ENCODE measurements at regions not wholly inside any gene's neighbourhood (a gene's known extent, or its start where the extent isn't known, plus 50 kb on each side); places are given as distances from the start of the nearest gene placed in this dataset.

DNA sequence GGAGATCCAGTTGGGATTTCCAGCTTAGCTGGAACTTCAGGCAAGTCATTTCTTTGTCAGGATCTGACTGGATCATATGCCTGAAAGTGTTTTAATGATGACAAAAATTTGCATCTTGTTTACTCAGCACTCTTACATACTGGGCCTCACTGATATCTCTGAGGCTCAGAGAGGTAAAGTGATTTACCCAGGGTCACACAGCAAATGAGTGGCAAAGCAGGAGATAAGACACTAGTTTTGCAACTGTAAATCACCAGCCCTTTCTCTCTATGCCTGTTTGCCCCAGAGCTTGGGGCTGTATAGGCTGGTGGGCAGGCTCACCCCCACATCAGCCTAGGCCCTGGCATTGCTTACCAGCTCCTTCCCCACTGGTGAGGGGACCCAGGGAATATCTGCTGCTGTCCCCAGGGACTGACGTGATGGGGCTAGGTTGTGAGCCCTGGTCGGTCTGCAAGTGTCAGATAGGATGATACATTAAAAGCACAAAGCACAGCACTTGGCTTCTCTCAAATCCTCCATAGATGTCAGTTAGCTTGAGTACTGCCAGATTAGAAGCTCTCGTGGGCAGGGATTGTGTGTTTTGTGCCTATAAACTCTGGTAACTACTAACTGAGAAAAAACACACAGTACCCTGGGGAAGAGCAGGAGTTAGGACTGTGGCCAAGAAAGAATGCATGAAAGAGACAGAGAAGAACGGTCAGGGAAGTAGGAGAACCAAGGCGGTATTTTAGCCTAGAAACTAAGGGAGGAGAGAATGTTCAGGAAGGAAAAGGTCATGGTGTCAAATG lies 165.4 kb downstream of the COPRS start:
- no peaks in the 10 kb centered on the region for H3K9me3 ChIP-seq (ENCODE audit: control insufficient read depth, insufficient read depth, low read length)
- H3K36me3 ChIP-seq (ENCODE audit: control insufficient read depth, insufficient read depth, low read length) = no peaks in the 10 kb centered on the region
- H3K27ac ChIP-seq (ENCODE audit: low read depth, low read length) = no peak overlapping the region
- H3K4me1 ChIP-seq (ENCODE audit: control insufficient read depth, insufficient read depth, low read length) = no peaks in the 10 kb centered on the region
- H3K9ac ChIP-seq (ENCODE audit: low read depth, low read length) = no peak overlapping the region
- no peak overlapping the region for H3K4me3 ChIP-seq (ENCODE audit: low read depth, low read length)
- no peaks in the 10 kb centered on the region for H3K27me3 ChIP-seq (ENCODE audit: control insufficient read depth, insufficient read depth, low read length)

DNA sequence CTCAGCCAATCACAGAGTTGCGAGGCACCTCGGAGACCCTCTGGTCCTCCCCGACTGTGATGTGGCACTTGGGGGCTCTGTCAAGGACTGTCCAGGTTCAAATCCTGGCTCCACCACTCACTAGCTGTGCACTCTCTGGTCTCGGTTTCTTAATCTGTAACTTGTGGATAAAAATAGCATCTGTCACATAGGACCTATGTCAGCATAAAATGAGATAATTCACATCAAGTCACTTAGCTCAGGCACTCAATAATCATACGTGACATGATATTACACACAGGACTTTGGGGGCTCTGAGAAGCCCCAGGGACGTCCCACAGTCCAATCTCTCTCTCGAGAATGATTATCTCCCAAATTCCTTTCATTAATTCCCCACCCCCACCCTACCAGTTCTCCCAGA lies 166.4 kb downstream of the COPRS start:
- Histone ChIP-seq H3K4me3 (ENCODE audit: low read depth, low read length) (no peak overlapping the region), H3K4me1 (ENCODE audit: control insufficient read depth, insufficient read depth, low read length) (no peaks in the 10 kb centered on the region), H3K9me3 (ENCODE audit: control insufficient read depth, insufficient read depth, low read length) (no peaks in the 10 kb centered on the region), H3K27me3 (ENCODE audit: control insufficient read depth, insufficient read depth, low read length) (no peaks in the 10 kb centered on the region), H3K9ac (ENCODE audit: low read depth, low read length) (no peak overlapping the region), H3K36me3 (ENCODE audit: control insufficient read depth, insufficient read depth, low read length) (no peaks in the 10 kb centered on the region), H3K27ac (ENCODE audit: low read depth, low read length) (no peak overlapping the region)

DNA sequence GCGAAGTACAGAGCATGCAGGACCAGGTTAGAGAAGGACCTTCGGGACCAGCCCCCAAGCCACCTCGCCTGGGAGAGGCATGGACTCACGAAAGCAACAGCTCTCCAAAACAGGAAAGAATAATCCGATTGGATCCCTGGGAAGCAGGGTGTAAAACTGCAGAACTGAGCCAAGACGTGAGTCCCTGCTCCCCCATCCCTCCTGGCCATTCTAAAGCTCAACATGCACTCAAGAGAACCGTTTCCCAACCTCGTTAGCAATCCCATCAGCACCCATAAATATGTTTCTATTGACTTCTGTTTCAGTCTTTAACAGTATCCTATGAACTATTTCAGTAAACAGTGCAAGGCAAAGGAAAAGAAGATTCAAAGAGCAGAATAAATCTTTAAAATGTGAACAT lies 167.0 kb downstream of the COPRS start:
- no peaks in the 10 kb centered on the region for H3K4me1 ChIP-seq (ENCODE audit: control insufficient read depth, insufficient read depth, low read length)
- no peaks in the 10 kb centered on the region for H3K36me3 ChIP-seq (ENCODE audit: control insufficient read depth, insufficient read depth, low read length)
- H3K27ac ChIP-seq (ENCODE audit: low read depth, low read length) = no peak overlapping the region
- no peaks in the 10 kb centered on the region for H3K9me3 ChIP-seq (ENCODE audit: control insufficient read depth, insufficient read depth, low read length)
- H3K9ac ChIP-seq (ENCODE audit: low read depth, low read length) = no peak overlapping the region
- H3K4me3 ChIP-seq (ENCODE audit: low read depth, low read length) = no peak overlapping the region
- H3K27me3 ChIP-seq (ENCODE audit: control insufficient read depth, insufficient read depth, low read length) = no peaks in the 10 kb centered on the region

DNA sequence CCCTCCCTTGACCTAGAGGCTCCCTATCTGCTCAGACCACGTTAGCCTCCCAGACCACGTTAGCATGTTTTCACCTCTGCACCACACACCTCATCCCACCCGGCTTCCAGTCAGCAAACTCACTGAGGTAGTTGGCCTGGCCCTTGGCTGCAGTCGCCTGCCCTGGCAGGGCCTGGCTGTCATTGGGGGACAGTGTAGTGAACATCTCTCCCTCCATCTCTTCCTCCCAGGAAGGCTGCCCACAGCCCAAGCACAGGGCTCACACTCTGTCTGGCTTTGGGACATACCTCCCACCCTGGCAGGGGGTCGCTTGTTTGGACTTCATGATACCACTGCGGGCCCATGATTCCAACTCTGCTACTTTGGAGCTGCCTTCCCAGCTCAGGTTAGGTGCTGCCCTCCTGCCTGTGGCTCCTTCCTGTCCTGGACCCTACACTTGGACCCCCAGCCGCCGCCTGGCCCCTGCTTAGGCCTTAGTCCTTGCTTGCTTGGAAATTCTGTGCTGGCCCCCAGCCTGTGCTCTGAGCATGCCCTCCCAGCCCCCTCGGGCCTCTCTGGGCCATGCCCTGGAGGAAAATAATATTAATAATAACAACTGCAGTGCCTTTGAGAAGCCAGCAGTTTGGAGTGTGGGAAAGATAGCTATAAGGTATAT lies 167.7 kb downstream of the COPRS start:
- Histone ChIP-seq H3K36me3 (ENCODE audit: control insufficient read depth, insufficient read depth, low read length) (no peaks in the 10 kb centered on the region), H3K9ac (ENCODE audit: low read depth, low read length) (no peak overlapping the region), H3K9me3 (ENCODE audit: control insufficient read depth, insufficient read depth, low read length) (no peaks in the 10 kb centered on the region), H3K27ac (ENCODE audit: low read depth, low read length) (no peak overlapping the region), H3K4me3 (ENCODE audit: low read depth, low read length) (no peak overlapping the region), H3K27me3 (ENCODE audit: control insufficient read depth, insufficient read depth, low read length) (no peaks in the 10 kb centered on the region), H3K4me1 (ENCODE audit: control insufficient read depth, insufficient read depth, low read length) (no peaks in the 10 kb centered on the region)

DNA sequence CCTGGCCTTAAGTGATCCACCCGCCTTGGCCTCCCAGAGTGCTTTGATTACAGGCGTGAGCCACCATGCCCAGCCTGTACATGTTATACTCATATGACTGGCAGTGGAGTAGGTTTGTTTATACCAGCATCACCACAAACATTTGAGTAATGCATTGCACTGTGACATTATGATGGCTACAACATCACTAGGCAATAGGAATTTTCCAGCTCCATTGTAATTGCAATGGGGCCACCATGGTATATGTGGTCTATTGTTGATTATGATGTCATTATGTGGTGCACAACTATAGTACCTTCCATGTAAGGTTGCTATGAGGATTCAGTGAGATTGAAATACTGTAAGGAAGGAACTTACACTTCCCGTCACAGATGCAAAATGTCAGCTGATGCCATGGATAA lies 168.9 kb downstream of the COPRS start:
- H3K9me3 ChIP-seq (ENCODE audit: control insufficient read depth, insufficient read depth, low read length) = no peaks in the 10 kb centered on the region

DNA sequence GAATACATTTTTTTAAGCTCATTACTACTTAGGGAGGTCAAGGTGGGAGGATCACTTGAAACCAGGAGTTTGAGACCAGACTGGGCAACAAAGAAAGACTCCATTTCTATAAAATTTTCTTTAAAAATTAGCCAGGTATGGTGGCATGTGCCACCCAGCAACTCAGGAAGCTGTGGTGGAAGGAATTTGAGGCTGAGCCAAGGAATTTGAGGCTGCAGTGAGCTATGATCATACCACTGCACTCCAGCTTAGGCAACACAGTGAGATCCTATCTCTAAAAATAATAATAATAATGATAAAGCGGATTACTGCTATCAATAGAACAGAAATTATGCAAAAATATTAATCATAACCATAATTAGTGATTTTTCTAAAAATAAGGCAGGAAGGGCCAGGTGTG lies 170.3 kb downstream of the COPRS start:
- no peaks in the 10 kb centered on the region for H3K36me3 ChIP-seq (ENCODE audit: control insufficient read depth, insufficient read depth, low read length)

More for the DNA sequence above, 168.9 kb downstream of the COPRS start:
- no peak overlapping the region for H3K4me3 ChIP-seq (ENCODE audit: low read depth, low read length)
- H3K9ac ChIP-seq (ENCODE audit: low read depth, low read length) = no peak overlapping the region
- no peaks in the 10 kb centered on the region for H3K4me1 ChIP-seq (ENCODE audit: control insufficient read depth, insufficient read depth, low read length)
- H3K27ac ChIP-seq (ENCODE audit: low read depth, low read length) = no peak overlapping the region
- H3K27me3 ChIP-seq (ENCODE audit: control insufficient read depth, insufficient read depth, low read length) = no peaks in the 10 kb centered on the region
- no peaks in the 10 kb centered on the region for H3K36me3 ChIP-seq (ENCODE audit: control insufficient read depth, insufficient read depth, low read length)

DNA sequence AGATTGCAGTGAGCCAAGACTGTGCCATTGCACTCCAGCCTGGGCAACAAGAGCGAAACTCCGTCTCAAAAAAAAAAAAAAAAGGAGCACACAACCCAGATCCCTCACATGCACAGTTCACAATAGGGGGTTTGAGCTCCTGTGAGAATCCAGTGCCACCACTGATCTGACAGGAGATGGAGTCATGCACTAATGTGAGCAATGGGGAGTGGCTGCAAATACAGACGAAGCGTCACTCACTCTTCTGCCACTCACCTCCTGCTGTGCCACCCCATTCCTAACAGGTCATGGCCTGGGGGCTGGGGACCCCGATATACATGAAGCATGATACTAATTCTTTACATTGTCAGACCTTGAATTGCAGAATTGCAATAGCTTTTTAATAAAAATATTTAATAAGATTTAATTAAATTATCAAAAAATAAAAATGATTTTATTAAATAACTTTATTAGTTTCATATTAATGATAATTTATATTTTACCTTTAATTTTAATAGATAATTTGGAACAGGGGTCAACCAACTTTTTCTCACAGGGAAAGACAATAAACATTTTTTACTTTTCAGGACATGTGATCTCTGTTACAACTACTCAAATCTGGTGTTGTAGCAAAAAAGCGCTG lies 171.4 kb downstream of the COPRS start:
- Histone ChIP-seq H3K4me1 (ENCODE audit: control insufficient read depth, insufficient read depth, low read length) (no peaks in the 10 kb centered on the region), H3K4me3 (ENCODE audit: low read depth, low read length) (no peak overlapping the region), H3K27ac (ENCODE audit: low read depth, low read length) (no peak overlapping the region), H3K36me3 (ENCODE audit: control insufficient read depth, insufficient read depth, low read length) (no peaks in the 10 kb centered on the region), H3K27me3 (ENCODE audit: control insufficient read depth, insufficient read depth, low read length) (no peaks in the 10 kb centered on the region), H3K9me3 (ENCODE audit: control insufficient read depth, insufficient read depth, low read length) (no peaks in the 10 kb centered on the region), H3K9ac (ENCODE audit: low read depth, low read length) (no peak overlapping the region)

More for the DNA sequence above, 170.3 kb downstream of the COPRS start:
- Histone ChIP-seq H3K27ac (ENCODE audit: low read depth, low read length) (no peak overlapping the region), H3K4me3 (ENCODE audit: low read depth, low read length) (no peak overlapping the region), H3K9ac (ENCODE audit: low read depth, low read length) (no peak overlapping the region), H3K9me3 (ENCODE audit: control insufficient read depth, insufficient read depth, low read length) (no peaks in the 10 kb centered on the region), H3K4me1 (ENCODE audit: control insufficient read depth, insufficient read depth, low read length) (no peaks in the 10 kb centered on the region), H3K27me3 (ENCODE audit: control insufficient read depth, insufficient read depth, low read length) (no peaks in the 10 kb centered on the region)

DNA sequence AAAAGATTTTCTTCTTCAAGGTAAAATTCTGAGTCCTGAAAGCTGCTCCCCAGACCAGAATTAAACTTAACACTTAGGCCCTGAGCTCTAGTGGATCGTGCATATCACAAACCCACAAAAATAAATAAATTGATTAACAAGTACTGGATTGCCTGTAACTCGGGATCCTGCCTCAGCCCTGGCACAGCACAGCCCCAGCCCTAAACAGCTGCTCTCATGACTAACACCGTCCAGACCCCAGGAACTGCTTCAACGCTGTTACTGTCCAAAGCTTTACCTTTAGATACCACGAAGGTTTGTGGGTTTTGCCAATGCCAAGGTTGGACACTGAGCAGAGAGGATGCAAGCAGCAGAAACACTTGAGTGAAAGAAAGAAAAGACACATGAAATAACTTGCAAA lies 172.5 kb downstream of the COPRS start:
- no peak overlapping the region for H3K4me3 ChIP-seq (ENCODE audit: low read depth, low read length)
- H3K9me3 ChIP-seq (ENCODE audit: control insufficient read depth, insufficient read depth, low read length) = no peaks in the 10 kb centered on the region
- no peak overlapping the region for H3K9ac ChIP-seq (ENCODE audit: low read depth, low read length)
- no peaks in the 10 kb centered on the region for H3K36me3 ChIP-seq (ENCODE audit: control insufficient read depth, insufficient read depth, low read length)
- no peaks in the 10 kb centered on the region for H3K4me1 ChIP-seq (ENCODE audit: control insufficient read depth, insufficient read depth, low read length)
- H3K27me3 ChIP-seq (ENCODE audit: control insufficient read depth, insufficient read depth, low read length) = no peaks in the 10 kb centered on the region
- no peak overlapping the region for H3K27ac ChIP-seq (ENCODE audit: low read depth, low read length)

DNA sequence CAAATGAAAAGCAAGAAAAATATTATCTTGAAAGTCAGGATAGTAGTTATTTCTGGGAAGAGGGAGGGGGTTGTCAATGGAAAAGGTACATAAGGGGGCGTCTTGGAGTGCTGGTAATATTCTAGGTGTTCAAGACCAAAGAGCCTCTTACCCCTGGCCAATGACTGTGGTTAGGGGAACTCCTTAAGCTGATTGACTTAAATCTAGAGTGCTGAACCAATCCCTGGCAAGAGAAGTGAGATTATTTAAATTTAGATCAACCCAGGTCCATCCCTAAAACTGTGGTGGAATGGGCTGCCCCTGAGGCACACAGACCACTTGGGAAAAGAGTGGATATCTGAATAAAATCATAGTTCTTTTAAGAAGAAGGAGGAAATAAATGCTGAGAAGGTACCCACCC lies 174.1 kb downstream of the COPRS start:
- Histone ChIP-seq H3K4me1 (ENCODE audit: control insufficient read depth, insufficient read depth, low read length) (no peaks in the 10 kb centered on the region), H3K36me3 (ENCODE audit: control insufficient read depth, insufficient read depth, low read length) (no peaks in the 10 kb centered on the region), H3K4me3 (ENCODE audit: low read depth, low read length) (no peak overlapping the region), H3K27ac (ENCODE audit: low read depth, low read length) (no peak overlapping the region), H3K9ac (ENCODE audit: low read depth, low read length) (no peak overlapping the region), H3K9me3 (ENCODE audit: control insufficient read depth, insufficient read depth, low read length) (no peaks in the 10 kb centered on the region), H3K27me3 (ENCODE audit: control insufficient read depth, insufficient read depth, low read length) (no peaks in the 10 kb centered on the region)

DNA sequence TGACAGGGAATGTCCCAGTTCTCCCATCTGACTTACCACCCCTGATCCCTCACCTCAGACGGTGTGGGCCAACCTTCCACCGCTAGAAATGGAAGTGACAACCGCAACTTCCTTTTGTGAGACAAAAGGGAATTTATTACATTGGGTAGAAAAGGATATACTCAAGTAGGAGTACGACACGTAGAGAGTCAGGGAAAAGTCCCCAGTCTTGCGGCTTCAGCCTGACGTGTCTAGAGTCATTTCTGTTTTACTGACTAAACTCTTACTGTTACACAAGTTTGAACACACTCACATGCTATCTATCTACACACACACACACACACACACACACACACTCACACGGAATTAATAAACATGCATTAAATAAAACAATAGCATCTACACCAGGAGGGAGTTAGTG lies 178.9 kb downstream of the COPRS start:
- no peak overlapping the region for H3K27ac ChIP-seq (ENCODE audit: low read depth, low read length)
- H3K9me3 ChIP-seq (ENCODE audit: control insufficient read depth, insufficient read depth, low read length) = no peaks in the 10 kb centered on the region
- H3K4me3 ChIP-seq (ENCODE audit: low read depth, low read length) = no peak overlapping the region
- H3K27me3 ChIP-seq (ENCODE audit: control insufficient read depth, insufficient read depth, low read length) = no peaks in the 10 kb centered on the region
- H3K4me1 ChIP-seq (ENCODE audit: control insufficient read depth, insufficient read depth, low read length) = no peaks in the 10 kb centered on the region
- no peak overlapping the region for H3K9ac ChIP-seq (ENCODE audit: low read depth, low read length)
- H3K36me3 ChIP-seq (ENCODE audit: control insufficient read depth, insufficient read depth, low read length) = no peaks in the 10 kb centered on the region

DNA sequence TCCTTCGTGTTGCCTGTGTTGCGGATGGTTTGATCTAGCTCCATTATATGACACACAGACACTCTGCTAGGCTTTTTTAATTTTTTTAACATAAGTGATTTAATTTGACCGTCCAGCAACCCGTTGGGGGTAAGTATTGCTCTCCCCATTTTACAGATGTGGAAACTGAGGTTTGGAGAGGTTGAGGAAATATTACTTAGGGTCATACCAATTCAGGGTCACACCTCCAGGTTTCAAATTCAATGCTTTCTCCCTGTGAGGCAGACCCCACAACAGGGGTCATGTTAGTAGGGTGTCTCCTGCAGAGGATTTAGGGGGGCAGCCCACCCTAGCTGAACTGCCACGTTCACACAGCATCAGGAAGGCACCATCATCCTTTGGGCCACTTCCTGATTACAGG lies 179.4 kb downstream of the COPRS start:
- Histone ChIP-seq H3K4me3 (ENCODE audit: low read depth, low read length) (no peak overlapping the region), H3K27ac (ENCODE audit: low read depth, low read length) (no peak overlapping the region), H3K4me1 (ENCODE audit: control insufficient read depth, insufficient read depth, low read length) (no peaks in the 10 kb centered on the region), H3K9ac (ENCODE audit: low read depth, low read length) (no peak overlapping the region), H3K36me3 (ENCODE audit: control insufficient read depth, insufficient read depth, low read length) (no peaks in the 10 kb centered on the region), H3K27me3 (ENCODE audit: control insufficient read depth, insufficient read depth, low read length) (no peaks in the 10 kb centered on the region), H3K9me3 (ENCODE audit: control insufficient read depth, insufficient read depth, low read length) (no peaks in the 10 kb centered on the region)

All from HUES48 (cell line).